ENCODE measurements at regions not wholly inside any gene's neighbourhood (a gene's known extent, or its start where the extent isn't known, plus 50 kb on each side); places are given as distances from the start of the nearest gene placed in this dataset.

DNA sequence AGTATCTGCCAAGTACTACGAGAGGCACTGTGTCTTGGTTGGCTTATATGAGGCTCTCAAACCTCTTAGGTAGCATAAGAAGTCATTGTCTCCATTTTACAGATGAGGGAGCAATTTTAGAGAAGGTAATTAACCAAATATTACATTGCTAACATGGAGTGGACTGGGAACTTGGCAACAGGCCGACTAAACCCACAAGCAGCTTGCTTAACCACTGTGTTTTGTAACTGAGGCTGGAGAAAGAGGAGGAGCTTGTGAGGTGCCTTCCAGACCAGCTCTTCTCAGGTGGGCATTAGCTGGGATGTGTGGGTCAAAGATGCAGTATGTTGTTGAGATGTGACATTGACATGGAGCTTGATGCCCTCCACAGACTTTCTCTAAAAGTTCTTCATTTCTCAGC, 835.6 kb upstream of the RBFOX1 start:
- H3K27ac Mint-ChIP-seq (ENCODE audit: unreplicated experiment), result no peak overlapping the region
- H3K27me3 Mint-ChIP-seq (ENCODE audit: low read depth), result no peaks in the 10 kb centered on the region
- H3K36me3 Mint-ChIP-seq (ENCODE audit: low read depth), result no peaks in the 10 kb centered on the region
- H3K4me3 Mint-ChIP-seq (ENCODE audit: unreplicated experiment), result no peak overlapping the region
- H3K9me3 Mint-ChIP-seq (ENCODE audit: low read depth), result peaks cover 31% of the 10 kb centered on the region
- DNase-seq (ENCODE audit: low spot score), result no peak
- no peaks in the 10 kb centered on the region for H3K4me1 Mint-ChIP-seq (ENCODE audit: low read depth)
- TF ChIP-seq, protein P1, sequence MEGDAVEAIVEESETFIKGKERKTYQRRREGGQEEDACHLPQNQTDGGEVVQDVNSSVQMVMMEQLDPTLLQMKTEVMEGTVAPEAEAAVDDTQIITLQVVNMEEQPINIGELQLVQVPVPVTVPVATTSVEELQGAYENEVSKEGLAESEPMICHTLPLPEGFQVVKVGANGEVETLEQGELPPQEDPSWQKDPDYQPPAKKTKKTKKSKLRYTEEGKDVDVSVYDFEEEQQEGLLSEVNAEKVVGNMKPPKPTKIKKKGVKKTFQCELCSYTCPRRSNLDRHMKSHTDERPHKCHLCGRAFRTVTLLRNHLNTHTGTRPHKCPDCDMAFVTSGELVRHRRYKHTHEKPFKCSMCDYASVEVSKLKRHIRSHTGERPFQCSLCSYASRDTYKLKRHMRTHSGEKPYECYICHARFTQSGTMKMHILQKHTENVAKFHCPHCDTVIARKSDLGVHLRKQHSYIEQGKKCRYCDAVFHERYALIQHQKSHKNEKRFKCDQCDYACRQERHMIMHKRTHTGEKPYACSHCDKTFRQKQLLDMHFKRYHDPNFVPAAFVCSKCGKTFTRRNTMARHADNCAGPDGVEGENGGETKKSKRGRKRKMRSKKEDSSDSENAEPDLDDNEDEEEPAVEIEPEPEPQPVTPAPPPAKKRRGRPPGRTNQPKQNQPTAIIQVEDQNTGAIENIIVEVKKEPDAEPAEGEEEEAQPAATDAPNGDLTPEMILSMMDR (IDR thresholded peaks at IDR 0.05), result no peak

GRCh38 chr16:6495486-6496210, 837.0 kb upstream of the RBFOX1 start:
- H3K9me3 Mint-ChIP-seq (ENCODE audit: low read depth), result peaks cover 30% of the 10 kb centered on the region
- H3K27me3 Mint-ChIP-seq (ENCODE audit: low read depth), result no peaks in the 10 kb centered on the region

GRCh38 chr16:6494716-6495115, 837.9 kb upstream of the RBFOX1 start:
- Mint-ChIP-seq H3K36me3 (ENCODE audit: low read depth) (no peaks in the 10 kb centered on the region), H3K4me1 (ENCODE audit: low read depth) (no peaks in the 10 kb centered on the region)
- TF ChIP-seq, protein P1 (IDR thresholded peaks at IDR 0.05), result no peak

More at GRCh38 chr16:6495486-6496210, 837.0 kb upstream of the RBFOX1 start:
- Mint-ChIP-seq H3K4me3 (ENCODE audit: unreplicated experiment) (no peak overlapping the region), H3K27ac (ENCODE audit: unreplicated experiment) (no peak overlapping the region), H3K36me3 (ENCODE audit: low read depth) (no peaks in the 10 kb centered on the region), H3K4me1 (ENCODE audit: low read depth) (no peaks in the 10 kb centered on the region)
- no peak for DNase-seq (ENCODE audit: low spot score)
- TF ChIP-seq, protein P1 (IDR thresholded peaks at IDR 0.05), result no peak

GRCh38 chr16:6493555-6493954, 839.1 kb upstream of the RBFOX1 start:
- H3K4me3 Mint-ChIP-seq (ENCODE audit: unreplicated experiment), result no peak overlapping the region
- TF ChIP-seq, protein P1 (IDR thresholded peaks at IDR 0.05), result no peak
- no peaks in the 10 kb centered on the region for H3K36me3 Mint-ChIP-seq (ENCODE audit: low read depth)
- H3K9me3 Mint-ChIP-seq (ENCODE audit: low read depth), result peaks cover 17% of the 10 kb centered on the region
- no peaks in the 10 kb centered on the region for H3K4me1 Mint-ChIP-seq (ENCODE audit: low read depth)
- no peak for DNase-seq (ENCODE audit: low spot score)
- no peak overlapping the region for H3K27ac Mint-ChIP-seq (ENCODE audit: unreplicated experiment)
- no peaks in the 10 kb centered on the region for H3K27me3 Mint-ChIP-seq (ENCODE audit: low read depth)

More at GRCh38 chr16:6494716-6495115, 837.9 kb upstream of the RBFOX1 start:
- H3K9me3 Mint-ChIP-seq (ENCODE audit: low read depth), result peaks cover 24% of the 10 kb centered on the region
- DNase-seq (ENCODE audit: low spot score), result no peak
- H3K27me3 Mint-ChIP-seq (ENCODE audit: low read depth), result no peaks in the 10 kb centered on the region
- H3K4me3 Mint-ChIP-seq (ENCODE audit: unreplicated experiment), result no peak overlapping the region
- no peak overlapping the region for H3K27ac Mint-ChIP-seq (ENCODE audit: unreplicated experiment)

- TF ChIP-seq, protein P1 (IDR thresholded peaks at IDR 0.05), result no peak
- no peaks in the 10 kb centered on the region for H3K4me1 Mint-ChIP-seq (ENCODE audit: low read depth)
- no peak overlapping the region for H3K27ac Mint-ChIP-seq (ENCODE audit: unreplicated experiment)
- peaks cover 17% of the 10 kb centered on the region for H3K9me3 Mint-ChIP-seq (ENCODE audit: low read depth)
- no peak overlapping the region for H3K4me3 Mint-ChIP-seq (ENCODE audit: unreplicated experiment)
- no peak for DNase-seq (ENCODE audit: low spot score)
- H3K27me3 Mint-ChIP-seq (ENCODE audit: low read depth), result no peaks in the 10 kb centered on the region
- H3K36me3 Mint-ChIP-seq (ENCODE audit: low read depth), result no peaks in the 10 kb centered on the region
Observed at GRCh38 chr16:6492742-6493141, 839.9 kb upstream of the RBFOX1 start.

All from chondrocyte (in vitro differentiated cells).